Bone marrow (tissue), 2 donors: ENCODE measurements at regions not wholly inside any gene's neighbourhood (a gene's known extent, or its start where the extent isn't known, plus 50 kb on each side); places are given as distances from the start of the nearest gene placed in this dataset.
"Not testable (repeated sequence)": the region's sequence is repeated elsewhere in the genome, so short reads cannot be mapped to it uniquely, and the experiment has no call there.

ENCODE experiments used
- DNase-seq, 2 donors: peaks; one replicate each; lab custom pipeline; 2025; lab: John Stamatoyannopoulos, UW

- DNase-seq, result no peak
Observed at GRCh38 chr6:133756078-133756695, 132.7 kb upstream of the TCF21 start.

DNA sequence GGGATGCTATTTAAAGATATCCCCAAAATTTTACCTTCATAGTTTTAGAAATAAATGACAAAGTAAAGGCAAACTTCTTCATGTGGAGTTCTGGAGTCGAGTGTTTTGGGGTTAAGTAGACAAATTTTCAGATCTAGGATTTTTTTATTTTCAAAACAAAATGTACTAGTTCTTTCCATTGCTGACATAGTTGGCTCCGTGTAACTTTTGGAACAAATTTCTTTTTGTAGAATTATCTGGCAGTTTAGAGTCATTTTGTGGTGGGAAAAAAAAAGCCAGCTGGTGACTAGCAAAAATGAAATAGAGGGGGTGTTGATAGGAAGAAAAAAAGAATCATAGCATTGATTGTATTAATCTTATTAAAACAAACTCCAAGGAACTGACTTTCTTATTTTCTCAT, 131.6 kb upstream of the TCF21 start:
- no peak for DNase-seq

DNA sequence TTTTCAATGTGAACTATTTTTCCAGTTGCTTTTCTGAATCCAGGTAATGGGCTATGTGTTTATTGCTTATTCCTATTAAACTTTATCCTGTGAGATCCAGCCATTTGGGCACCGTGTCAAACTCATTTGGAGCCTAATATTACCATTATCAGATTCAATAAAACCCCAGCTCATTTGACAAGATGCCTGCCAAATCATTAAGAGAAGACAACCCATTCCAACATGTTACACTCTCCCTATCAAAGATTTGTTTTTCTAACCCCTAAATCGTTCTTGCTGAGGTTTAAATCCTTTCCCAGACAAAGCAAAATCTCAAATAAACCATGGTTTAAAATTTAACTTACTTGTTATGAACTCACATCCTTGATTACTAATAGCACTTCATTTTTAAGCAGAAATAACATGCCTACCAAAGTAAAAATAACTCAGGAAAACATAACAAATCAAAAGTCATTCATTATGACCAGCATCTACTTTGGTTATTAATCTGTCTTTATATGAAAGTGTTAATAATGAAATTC, 130.0 kb upstream of the TCF21 start:
- DNase-seq, result no peak

GRCh38 chr6:133759524-133759923, 129.4 kb upstream of the TCF21 start:
- no peak for DNase-seq

DNA sequence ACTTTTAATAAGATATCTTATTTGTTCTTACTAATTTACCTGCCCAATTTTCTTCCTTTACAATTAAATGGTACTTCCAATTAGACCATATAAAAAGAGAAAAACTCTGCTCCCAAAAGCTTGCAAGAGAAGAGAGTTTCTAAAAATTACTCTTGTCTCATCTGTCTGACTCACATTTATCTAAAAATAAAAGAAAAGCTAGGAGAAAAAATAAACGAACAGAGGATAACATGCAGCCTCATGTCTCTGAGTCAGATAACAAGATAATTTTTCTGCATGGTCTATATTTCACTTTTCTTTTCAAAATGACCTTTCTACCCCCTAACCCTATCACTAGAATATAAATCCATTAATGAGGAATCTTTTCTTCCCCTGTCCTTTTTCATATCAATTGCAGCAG, 127.2 kb upstream of the TCF21 start:
- DNase-seq, result no peak

GRCh38 chr6:133764008-133764753, 124.7 kb upstream of the TCF21 start:
- DNase-seq, result no peak

- no peak for DNase-seq
Observed at GRCh38 chr6:133764754-133765208, 124.1 kb upstream of the TCF21 start.

DNA sequence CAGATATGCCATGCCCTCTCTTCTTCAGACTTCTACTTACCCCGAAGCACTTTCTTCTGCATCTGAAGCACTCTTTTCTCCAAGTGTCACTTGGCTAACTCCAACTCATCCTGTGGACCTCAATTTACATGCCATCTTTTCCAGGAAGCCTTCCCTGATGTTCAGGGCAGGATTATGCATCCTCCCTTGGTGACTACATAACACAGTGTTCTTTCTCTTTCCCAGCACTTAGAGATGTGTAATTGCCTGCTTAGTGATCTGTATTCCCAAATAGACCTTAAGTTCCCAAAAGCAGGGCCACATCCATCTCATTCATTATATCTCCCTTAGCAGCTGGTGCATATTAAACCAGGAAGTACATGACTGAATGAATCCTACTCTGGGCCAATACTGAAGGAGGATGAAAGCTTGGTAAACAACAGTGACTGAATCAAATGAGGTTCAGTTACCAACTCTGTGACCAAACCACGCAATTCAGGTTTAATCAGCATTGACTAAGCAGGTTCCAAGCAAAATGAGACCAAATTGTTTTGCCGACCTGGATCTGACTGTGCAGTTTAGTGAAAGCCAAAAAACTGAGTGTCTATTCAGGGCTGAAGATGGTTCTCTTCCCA, 121.4 kb upstream of the TCF21 start:
- no peak for DNase-seq

- DNase-seq, result no peak
Observed at GRCh38 chr6:133768656-133769295, 120.1 kb upstream of the TCF21 start.

GRCh38 chr6:133769463-133769862, 119.5 kb upstream of the TCF21 start:
- no peak for DNase-seq

- DNase-seq, result no peak
Observed at GRCh38 chr6:133772567-133772966, 116.3 kb upstream of the TCF21 start.

DNA sequence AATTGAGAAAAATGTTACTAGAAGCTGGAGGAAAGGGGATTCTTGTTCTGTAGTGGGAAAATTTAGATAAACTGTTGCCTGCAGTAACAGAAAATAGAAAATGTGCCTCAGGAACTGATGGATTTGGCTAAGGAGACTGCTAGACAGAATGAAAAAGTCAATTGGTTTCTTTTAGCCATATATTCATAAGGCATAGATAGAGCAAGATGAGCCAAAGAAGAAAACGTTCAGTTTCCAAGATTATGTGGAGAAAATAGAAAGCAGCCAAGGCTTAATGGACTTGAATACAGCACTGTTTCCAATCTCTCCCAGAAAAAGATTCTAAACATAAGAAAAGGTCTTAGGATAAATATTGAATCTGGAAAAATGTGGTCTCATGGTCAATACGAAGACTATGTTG, 115.1 kb upstream of the TCF21 start:
- DNase-seq, result no peak

- peak in 1 of 2 donors; percentile 27 for DNase-seq
Observed at GRCh38 chr6:133774356-133774755, 114.6 kb upstream of the TCF21 start.

GRCh38 chr6:133778414-133779130, 110.3 kb upstream of the TCF21 start:
- no peak for DNase-seq

DNA sequence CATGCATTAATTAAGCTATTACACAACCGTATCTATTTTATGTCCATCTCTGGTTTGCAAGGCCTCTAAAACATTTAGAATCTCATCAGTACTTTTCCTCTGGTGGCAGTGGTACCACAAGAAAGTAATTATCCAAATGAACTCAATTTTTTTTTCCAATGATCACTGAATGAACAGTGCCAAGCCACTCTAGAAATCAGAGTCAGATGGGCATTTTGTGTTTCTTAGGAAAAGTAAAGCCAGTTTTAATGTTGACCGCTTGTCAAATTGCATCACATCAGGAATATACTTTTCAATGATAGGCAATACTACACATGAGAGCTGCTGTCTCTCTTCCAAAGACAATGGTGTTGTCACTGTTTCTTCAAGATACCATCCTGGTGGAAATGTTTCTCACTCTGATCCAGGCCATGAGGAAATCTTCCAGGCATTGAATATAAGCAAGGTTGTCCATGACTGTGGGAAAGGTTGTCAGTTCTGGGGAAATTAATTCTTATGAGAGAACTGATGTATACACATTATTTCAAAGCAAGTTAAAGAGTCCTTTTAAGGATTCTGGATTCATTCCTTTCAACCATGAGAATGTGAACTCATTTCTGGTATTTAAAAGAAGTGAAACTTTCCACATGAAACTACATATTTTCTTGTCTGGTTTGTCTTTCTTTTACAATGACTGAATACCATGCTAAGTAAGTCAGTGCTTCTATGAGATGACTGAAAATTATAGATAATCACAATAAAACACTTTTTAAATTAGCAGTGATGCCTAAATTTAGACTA, 108.8 kb upstream of the TCF21 start:
- no peak for DNase-seq

DNA sequence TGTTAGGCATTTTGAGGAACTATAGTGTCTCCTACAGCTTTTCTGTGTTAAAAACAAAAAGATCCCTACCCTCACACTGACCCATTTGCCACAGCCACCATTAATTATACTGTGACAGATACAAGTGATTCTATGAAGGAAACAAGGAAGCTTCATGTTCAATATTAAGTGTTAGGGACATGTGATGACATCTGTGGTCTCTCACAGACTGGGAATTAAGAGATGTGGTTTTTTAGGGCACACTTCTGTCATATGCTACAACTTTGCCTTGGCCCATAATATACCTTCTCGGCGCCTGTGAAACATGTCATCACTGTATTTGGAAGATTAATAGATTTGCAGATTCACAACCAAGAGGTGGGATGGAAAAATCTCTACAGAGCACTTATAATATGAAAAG, 102.9 kb upstream of the TCF21 start:
- DNase-seq, result no peak

- no peak for DNase-seq
Observed at GRCh38 chr6:133787122-133787521, 101.8 kb upstream of the TCF21 start.

GRCh38 chr6:133787859-133788505, 100.9 kb upstream of the TCF21 start:
- DNase-seq, result no peak

DNA sequence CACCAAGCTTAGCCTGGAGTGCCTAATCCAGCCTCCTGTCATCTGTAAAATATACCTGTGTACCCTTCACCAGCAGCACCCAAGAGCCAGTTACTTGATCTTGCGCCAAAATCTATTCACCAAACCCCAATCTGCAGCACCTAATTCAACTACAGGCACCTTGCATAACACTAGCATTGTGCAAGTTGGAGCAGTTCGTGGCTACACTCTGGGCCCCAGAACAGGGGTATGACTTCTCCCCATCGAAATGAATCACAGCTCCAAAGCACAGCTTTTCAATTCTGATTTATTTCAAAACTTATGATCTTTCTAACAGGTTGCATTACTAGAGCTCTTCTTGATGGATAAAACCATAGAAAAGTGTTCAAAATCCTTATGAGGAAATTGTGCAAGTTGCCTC, 100.4 kb upstream of the TCF21 start:
- no peak for DNase-seq

DNA sequence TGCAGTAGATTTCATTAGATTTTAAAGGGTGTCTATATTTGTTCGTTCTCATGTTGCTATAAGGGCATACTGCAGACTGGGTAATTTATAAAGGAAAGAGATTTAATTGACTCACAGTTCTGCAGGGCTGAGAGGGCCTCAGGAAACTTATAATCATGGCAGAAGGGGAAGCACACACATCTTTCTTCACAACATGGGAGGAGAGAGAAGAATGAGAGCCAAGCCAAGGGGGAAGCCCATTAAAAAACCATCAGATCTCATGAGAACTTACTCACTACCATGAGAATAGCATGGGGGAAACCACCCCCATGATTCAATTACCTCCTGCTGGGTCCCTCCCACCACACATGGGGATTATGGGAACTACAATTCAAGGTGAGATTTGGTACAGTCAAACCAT, 99.5 kb upstream of the TCF21 start:
- DNase-seq, result not testable (repeated sequence)

- not testable (repeated sequence) for DNase-seq
Observed at GRCh38 chr6:133790756-133791155, 98.2 kb upstream of the TCF21 start.
